ENCODE measurements at regions not wholly inside any gene's neighbourhood (a gene's known extent, or its start where the extent isn't known, plus 50 kb on each side); places are given as distances from the start of the nearest gene placed in this dataset.

DNA sequence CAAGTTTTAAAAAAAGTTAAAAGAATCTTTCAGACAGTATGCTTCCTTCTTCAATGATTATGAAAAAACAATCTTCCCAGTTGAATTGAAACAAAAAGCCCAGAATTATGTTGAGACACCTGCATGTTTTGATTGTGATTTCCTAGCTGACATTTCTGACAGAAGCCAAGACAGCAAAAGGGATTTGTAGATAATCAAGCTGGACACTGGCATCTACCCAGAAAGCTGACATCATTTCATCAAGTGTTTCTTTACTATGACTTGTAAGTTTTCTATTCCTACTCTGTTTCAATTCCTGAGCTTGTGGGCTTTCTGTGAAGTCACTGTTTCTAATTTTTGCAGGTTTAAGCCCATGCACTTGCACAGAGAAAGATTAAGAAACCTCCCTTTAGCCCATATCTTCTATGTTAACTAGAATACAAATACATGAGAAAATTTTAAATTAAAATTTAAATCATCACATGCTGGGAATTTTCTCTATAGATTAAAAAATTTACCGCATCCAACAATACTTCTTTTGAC, 82.9 kb upstream of the CCDC85A start:
- TF ChIP-seq MYC (IDR thresholded peaks at IDR 0.05; ENCODE audit: low read depth, low read length) (no peak), POLR2A (IDR thresholded peaks at IDR 0.05; ENCODE audit: extremely low read depth, insufficient read length) (no peak), MAX (IDR thresholded peaks at IDR 0.05; ENCODE audit: low read depth, low read length) (no peak)
- no peak for DNase-seq (ENCODE audit: low read depth)

GRCh38 chr2:56102098-56102497, 81.7 kb upstream of the CCDC85A start:
- no peak overlapping the region for H3K4me3 ChIP-seq (ENCODE audit: low read depth, low read length)
- no peak for TF ChIP-seq MYC (IDR thresholded peaks at IDR 0.05; ENCODE audit: low read depth, low read length)
- no peak for TF ChIP-seq MAX (IDR thresholded peaks at IDR 0.05; ENCODE audit: low read depth, low read length)
- TF ChIP-seq CTCF (IDR thresholded peaks at IDR 0.05; ENCODE audit: low read depth, low read length) = no peak
- TF ChIP-seq POLR2A (IDR thresholded peaks at IDR 0.05; ENCODE audit: extremely low read depth, insufficient read length) = no peak
- no peak for DNase-seq (ENCODE audit: low read depth)

More for the DNA sequence above, 82.9 kb upstream of the CCDC85A start:
- H3K4me3 ChIP-seq (ENCODE audit: low read depth, low read length) = no peak overlapping the region

GRCh38 chr2:56102866-56103265, 80.9 kb upstream of the CCDC85A start:
- TF ChIP-seq MYC (IDR thresholded peaks at IDR 0.05; ENCODE audit: low read depth, low read length) (no peak), CTCF (IDR thresholded peaks at IDR 0.05; ENCODE audit: low read depth, low read length) (no peak), POLR2A (IDR thresholded peaks at IDR 0.05; ENCODE audit: extremely low read depth, insufficient read length) (no peak), MAX (IDR thresholded peaks at IDR 0.05; ENCODE audit: low read depth, low read length) (no peak)
- DNase-seq (ENCODE audit: low read depth) = no peak
- H3K4me3 ChIP-seq (ENCODE audit: low read depth, low read length) = no peak overlapping the region

DNA sequence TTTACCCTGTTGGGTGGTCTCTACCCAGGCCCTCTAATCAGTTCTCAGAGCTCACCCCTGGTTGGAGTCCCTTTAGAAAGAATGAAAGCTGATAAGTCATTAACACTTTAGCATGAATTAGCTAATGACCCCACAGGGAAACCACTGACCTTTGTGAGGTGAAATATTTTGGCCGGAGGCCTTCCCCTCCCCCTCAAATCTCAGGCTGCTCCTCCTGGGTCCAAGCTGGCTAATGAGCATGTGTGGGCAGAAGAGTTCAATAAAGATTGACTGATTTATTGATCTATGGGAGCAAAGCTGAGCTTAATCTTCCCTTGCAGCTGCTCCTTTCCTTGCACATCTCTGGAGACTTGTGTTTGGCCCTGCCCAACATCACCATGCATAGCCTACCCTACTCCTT, 78.8 kb upstream of the CCDC85A start:
- no peak for DNase-seq (ENCODE audit: low read depth)
- H3K4me3 ChIP-seq (ENCODE audit: low read depth, low read length) = no peak overlapping the region
- TF ChIP-seq POLR2A (IDR thresholded peaks at IDR 0.05; ENCODE audit: extremely low read depth, insufficient read length) (no peak), MYC (IDR thresholded peaks at IDR 0.05; ENCODE audit: low read depth, low read length) (no peak), CTCF (IDR thresholded peaks at IDR 0.05; ENCODE audit: low read depth, low read length) (no peak), MAX (IDR thresholded peaks at IDR 0.05; ENCODE audit: low read depth, low read length) (no peak)

- no peak overlapping the region for H3K4me3 ChIP-seq (ENCODE audit: low read depth, low read length)
- no peak for TF ChIP-seq MYC (IDR thresholded peaks at IDR 0.05; ENCODE audit: low read depth, low read length)
- TF ChIP-seq CTCF (IDR thresholded peaks at IDR 0.05; ENCODE audit: low read depth, low read length) = no peak
- TF ChIP-seq MAX (IDR thresholded peaks at IDR 0.05; ENCODE audit: low read depth, low read length) = no peak
- no peak for TF ChIP-seq POLR2A (IDR thresholded peaks at IDR 0.05; ENCODE audit: extremely low read depth, insufficient read length)
- no peak for DNase-seq (ENCODE audit: low read depth)
These were observed 76.1 kb upstream of the CCDC85A start for GRCh38 chr2:56107502-56108220.

GRCh38 chr2:56108806-56109205, 75.0 kb upstream of the CCDC85A start:
- TF ChIP-seq MYC (IDR thresholded peaks at IDR 0.05; ENCODE audit: low read depth, low read length) (no peak), MAX (IDR thresholded peaks at IDR 0.05; ENCODE audit: low read depth, low read length) (no peak), CTCF (IDR thresholded peaks at IDR 0.05; ENCODE audit: low read depth, low read length) (no peak), POLR2A (IDR thresholded peaks at IDR 0.05; ENCODE audit: extremely low read depth, insufficient read length) (no peak)
- DNase-seq (ENCODE audit: low read depth) = no peak
- no peak overlapping the region for H3K4me3 ChIP-seq (ENCODE audit: low read depth, low read length)
